Hematopoietic multipotent progenitor cell (in vitro differentiated cells): ENCODE measurements at regions not wholly inside any gene's neighbourhood (a gene's known extent, or its start where the extent isn't known, plus 50 kb on each side); places are given as distances from the start of the nearest gene placed in this dataset.
"Not testable (repeated sequence)": the region's sequence is repeated elsewhere in the genome, so short reads cannot be mapped to it uniquely, and the experiment has no call there.

Experiments used
- DNase-seq, 3 donors: peaks; one replicate each; pipeline ENCODE4 v3.0.0-alpha.2; 2011 to 2015; ENCODE audit warnings: low read depth in 2 of 3, low spot score in 2 of 3

GRCh38 chr3:34046154-34046553 is 247.7 kb downstream of the PDCD6IP start:
- DNase-seq: no peak

GRCh38 chr3:34053626-34054025 is 255.2 kb downstream of the PDCD6IP start:
- no peak for DNase-seq

GRCh38 chr3:34056181-34056910 is 257.9 kb downstream of the PDCD6IP start:
- DNase-seq: no peak

- peak in 2 of 3 donors; percentile 8 to 30 for DNase-seq
Measured at GRCh38 chr3:34056951-34057390, 258.5 kb downstream of the PDCD6IP start.

- not testable (repeated sequence) for DNase-seq
Measured at GRCh38 chr3:34060995-34061394, 262.6 kb downstream of the PDCD6IP start.

- no peak for DNase-seq
Measured at GRCh38 chr3:34065901-34066300, 267.5 kb downstream of the PDCD6IP start.

- no peak for DNase-seq
Measured at GRCh38 chr3:34066328-34066727, 267.9 kb downstream of the PDCD6IP start.

GRCh38 chr3:34066999-34067398 is 268.6 kb downstream of the PDCD6IP start:
- DNase-seq: no peak

- DNase-seq: no peak
Measured at GRCh38 chr3:34067536-34068051, 269.2 kb downstream of the PDCD6IP start.

GRCh38 chr3:34068505-34068904 is 270.1 kb downstream of the PDCD6IP start:
- DNase-seq: no peak

GRCh38 chr3:34070831-34071585 is 272.6 kb downstream of the PDCD6IP start:
- DNase-seq: no peak

GRCh38 chr3:34072297-34072696 is 273.9 kb downstream of the PDCD6IP start:
- DNase-seq: no peak

- DNase-seq: peak in 2 of 3 donors; percentile 9 to 47
Measured at GRCh38 chr3:34073111-34073510, 274.7 kb downstream of the PDCD6IP start.

GRCh38 chr3:34073961-34074360 is 275.5 kb downstream of the PDCD6IP start:
- no peak for DNase-seq

- DNase-seq: no peak
Measured at GRCh38 chr3:34075975-34076374, 277.5 kb downstream of the PDCD6IP start.

GRCh38 chr3:34077417-34078195 is 279.2 kb downstream of the PDCD6IP start:
- DNase-seq: no peak

- DNase-seq: no peak
Measured at GRCh38 chr3:34078418-34078817, 280.0 kb downstream of the PDCD6IP start.

- not testable (repeated sequence) for DNase-seq
Measured at GRCh38 chr3:34079849-34080248, 281.4 kb downstream of the PDCD6IP start.

- DNase-seq: not testable (repeated sequence)
Measured at GRCh38 chr3:34090379-34090778, 291.9 kb downstream of the PDCD6IP start.

GRCh38 chr3:34090876-34091275 is 292.4 kb downstream of the PDCD6IP start:
- no peak for DNase-seq

- not testable (repeated sequence) for DNase-seq
Measured at GRCh38 chr3:34094280-34094679, 295.9 kb downstream of the PDCD6IP start.
